ENCODE measurements at regions not wholly inside any gene's neighbourhood (a gene's known extent, or its start where the extent isn't known, plus 50 kb on each side); places are given as distances from the start of the nearest gene placed in this dataset.

DNA sequence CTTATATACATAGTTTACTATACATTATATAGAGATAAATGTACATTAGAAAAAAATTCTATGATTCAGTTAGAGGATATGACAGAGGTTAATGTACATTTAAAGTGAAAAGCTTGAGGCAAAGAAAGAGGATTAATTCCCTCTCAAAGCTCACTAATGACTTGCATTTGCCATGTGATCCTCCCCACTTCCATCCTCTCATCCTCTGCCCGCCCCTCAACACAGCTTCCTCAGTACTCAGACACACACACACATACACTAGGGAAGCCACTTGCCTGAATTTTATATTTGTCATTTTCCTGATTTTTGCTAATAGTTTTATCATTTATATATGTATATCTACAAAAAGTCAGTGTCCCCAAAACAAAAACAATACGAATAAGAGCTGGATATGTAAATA lies 764.5 kb downstream of the EFNA5 start:
- H2AFZ ChIP-seq (ENCODE audit: insufficient read depth, low read depth, low read length, poor library complexity, severe bottlenecking) = no peak overlapping the region
- ATAC-seq (ENCODE audit: low read depth) (no peak), DNase-seq (no peak)
- no peaks in the 10 kb centered on the region for H3K27me3 ChIP-seq (replicated peaks in 1 of 4; ENCODE audit: control extremely low read depth in 1 of 4, control insufficient read depth in 3 of 4, insufficient read depth in 4 of 4, low read length in 3 of 4)
- no peaks in the 10 kb centered on the region for H3K36me3 ChIP-seq (replicated peaks in 1 of 2; ENCODE audit: control extremely low read depth in 1 of 2, control insufficient read depth in 1 of 2, extremely low read depth in 1 of 2, insufficient read depth in 2 of 2, low read length in 1 of 2)
- Mint-ChIP-seq H3K27me3 (no peaks in the 10 kb centered on the region), H3K27ac (no peak overlapping the region), H3K4me3 (no peak overlapping the region), H3K4me1 (no peaks in the 10 kb centered on the region), H3K9me3 (ENCODE audit: insufficient read depth) (no peaks in the 10 kb centered on the region)
- CTCF ChIA-PET = no interaction called here
- no peaks in the 10 kb centered on the region for H3K79me2 ChIP-seq (ENCODE audit: control insufficient read depth, insufficient read depth, low read length)
- no peaks in the 10 kb centered on the region for H4K20me1 ChIP-seq (ENCODE audit: control insufficient read depth, insufficient read depth, low read length, poor library complexity, severe bottlenecking)
- H3K4me1 ChIP-seq (ENCODE audit: control insufficient read depth in 2 of 2, insufficient read depth in 2 of 2, low read length in 2 of 2) = no peaks in the 10 kb centered on the region
- intact Hi-C loops (cut with micrococcal nuclease) = no loop called here
- H3K4me3 ChIP-seq (ENCODE audit: control extremely low read depth in 1 of 5, extremely low read depth in 1 of 5, insufficient read depth in 1 of 5, low read depth in 2 of 5, low read length in 4 of 5) = no peak overlapping the region
- no CpG with 5 or more reads among the region's 2 CpGs for WGBS (ENCODE audit: insufficient coverage)
- POLR2A ChIA-PET = no interaction called here
- H3K9ac ChIP-seq (ENCODE audit: low read length) = no peak overlapping the region
- no peaks in the 10 kb centered on the region for H3K9me3 ChIP-seq (ENCODE audit: control extremely low read depth in 1 of 3, control insufficient read depth in 2 of 3, insufficient read depth in 1 of 3, low read length in 2 of 3)
- H3K4me2 ChIP-seq (replicated peaks; ENCODE audit: low read depth, low read length, poor library complexity, severe bottlenecking) = no peak overlapping the region
- TF ChIP-seq EZH2 (IDR thresholded peaks at IDR 0.05; ENCODE audit: borderline replicate concordance, insufficient read depth, low read depth, low read length, poor library complexity, severe bottlenecking) = no peak
- TF ChIP-seq, protein P1, sequence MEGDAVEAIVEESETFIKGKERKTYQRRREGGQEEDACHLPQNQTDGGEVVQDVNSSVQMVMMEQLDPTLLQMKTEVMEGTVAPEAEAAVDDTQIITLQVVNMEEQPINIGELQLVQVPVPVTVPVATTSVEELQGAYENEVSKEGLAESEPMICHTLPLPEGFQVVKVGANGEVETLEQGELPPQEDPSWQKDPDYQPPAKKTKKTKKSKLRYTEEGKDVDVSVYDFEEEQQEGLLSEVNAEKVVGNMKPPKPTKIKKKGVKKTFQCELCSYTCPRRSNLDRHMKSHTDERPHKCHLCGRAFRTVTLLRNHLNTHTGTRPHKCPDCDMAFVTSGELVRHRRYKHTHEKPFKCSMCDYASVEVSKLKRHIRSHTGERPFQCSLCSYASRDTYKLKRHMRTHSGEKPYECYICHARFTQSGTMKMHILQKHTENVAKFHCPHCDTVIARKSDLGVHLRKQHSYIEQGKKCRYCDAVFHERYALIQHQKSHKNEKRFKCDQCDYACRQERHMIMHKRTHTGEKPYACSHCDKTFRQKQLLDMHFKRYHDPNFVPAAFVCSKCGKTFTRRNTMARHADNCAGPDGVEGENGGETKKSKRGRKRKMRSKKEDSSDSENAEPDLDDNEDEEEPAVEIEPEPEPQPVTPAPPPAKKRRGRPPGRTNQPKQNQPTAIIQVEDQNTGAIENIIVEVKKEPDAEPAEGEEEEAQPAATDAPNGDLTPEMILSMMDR (IDR thresholded peaks at IDR 0.05) = no peak
- no peak overlapping the region for H3K27ac ChIP-seq (ENCODE audit: low read length in 2 of 2)

DNA sequence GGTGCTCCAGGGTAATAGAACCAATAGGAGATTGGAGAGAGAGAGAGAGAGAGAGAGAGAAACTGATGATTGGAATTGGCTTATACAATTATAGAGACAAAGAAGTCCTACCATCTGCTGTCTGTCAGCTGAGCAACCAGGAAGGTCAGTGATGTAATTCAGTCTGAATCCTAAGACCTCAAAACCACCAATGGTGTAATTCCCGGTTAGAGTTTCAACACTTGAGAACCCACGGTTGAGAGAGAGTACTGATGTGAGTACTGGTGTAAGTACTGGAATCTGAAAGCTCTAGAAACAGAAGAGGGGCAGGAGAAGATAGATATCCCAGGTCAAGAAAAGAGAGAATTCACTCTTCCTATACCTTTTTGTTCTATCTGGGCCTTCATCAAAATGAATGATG lies 775.8 kb downstream of the EFNA5 start:
- H3K27ac ChIP-seq (ENCODE audit: low read length in 2 of 2) = no peak overlapping the region
- H2AFZ ChIP-seq (ENCODE audit: insufficient read depth, low read depth, low read length, poor library complexity, severe bottlenecking) = no peak overlapping the region
- DNase-seq (no peak), ATAC-seq (ENCODE audit: low read depth) (no peak)
- no peaks in the 10 kb centered on the region for H3K36me3 ChIP-seq (replicated peaks in 1 of 2; ENCODE audit: control extremely low read depth in 1 of 2, control insufficient read depth in 1 of 2, extremely low read depth in 1 of 2, insufficient read depth in 2 of 2, low read length in 1 of 2)
- H3K27ac Mint-ChIP-seq = no peak overlapping the region
- WGBS (ENCODE audit: insufficient coverage) = 20% methylated on average over 1 of the region's 2 CpGs
- TF ChIP-seq EZH2 (IDR thresholded peaks at IDR 0.05; ENCODE audit: borderline replicate concordance, insufficient read depth, low read depth, low read length, poor library complexity, severe bottlenecking) = no peak
- TF ChIP-seq, protein P1 (IDR thresholded peaks at IDR 0.05) = no peak
- no peaks in the 10 kb centered on the region for H3K9me3 ChIP-seq (ENCODE audit: control extremely low read depth in 1 of 3, control insufficient read depth in 2 of 3, insufficient read depth in 1 of 3, low read length in 2 of 3)
- no peak overlapping the region for H3K4me3 ChIP-seq (ENCODE audit: control extremely low read depth in 1 of 5, extremely low read depth in 1 of 5, insufficient read depth in 1 of 5, low read depth in 2 of 5, low read length in 4 of 5)
- ChIA-PET CTCF (no interaction called here), POLR2A (no interaction called here)
- H3K9ac ChIP-seq (ENCODE audit: low read length) = no peak overlapping the region
- H3K9me3 Mint-ChIP-seq (ENCODE audit: insufficient read depth) = peaks cover 6% of the 10 kb centered on the region
- no peak overlapping the region for H3K4me3 Mint-ChIP-seq
- H4K20me1 ChIP-seq (ENCODE audit: control insufficient read depth, insufficient read depth, low read length, poor library complexity, severe bottlenecking) = no peaks in the 10 kb centered on the region
- no peak overlapping the region for H3K4me2 ChIP-seq (replicated peaks; ENCODE audit: low read depth, low read length, poor library complexity, severe bottlenecking)
- H3K27me3 ChIP-seq (replicated peaks in 1 of 4; ENCODE audit: control extremely low read depth in 1 of 4, control insufficient read depth in 3 of 4, insufficient read depth in 4 of 4, low read length in 3 of 4) = no peaks in the 10 kb centered on the region
- intact Hi-C loops (cut with micrococcal nuclease) = no loop called here
- H3K79me2 ChIP-seq (ENCODE audit: control insufficient read depth, insufficient read depth, low read length) = no peaks in the 10 kb centered on the region
- H3K4me1 Mint-ChIP-seq = no peaks in the 10 kb centered on the region
- H3K27me3 Mint-ChIP-seq = no peaks in the 10 kb centered on the region
- H3K4me1 ChIP-seq (ENCODE audit: control insufficient read depth in 2 of 2, insufficient read depth in 2 of 2, low read length in 2 of 2) = no peaks in the 10 kb centered on the region
